Breast epithelium (tissue), 4 donors: ENCODE measurements at regions not wholly inside any gene's neighbourhood (a gene's known extent, or its start where the extent isn't known, plus 50 kb on each side); places are given as distances from the start of the nearest gene placed in this dataset.

Experiments used
- DNase-seq, 2 donors: peaks; one replicate each; pipeline ENCODE4 v3.0.0-alpha.2; 2019; ENCODE audit warnings: low spot score in 2 of 2
- H3K27ac ChIP-seq, 2 donors: fragments of 200-600 bp; sonication (generic) in 1 of 2; one replicate each; pipeline ENCODE4 v1.5.1; 2016 to 2019; ENCODE audit warnings: mild to moderate bottlenecking in 1 of 2
- H3K27me3 ChIP-seq, 2 donors: fragments of 200-600 bp; sonication (generic) in 1 of 2; one replicate each; pipeline versions ENCODE4 v1.5.1 to v1.6.0; 2017 to 2019; ENCODE audit warnings: control low read depth in 1 of 2, mild to moderate bottlenecking in 1 of 2
- H3K36me3 ChIP-seq: fragments of 200-600 bp; one replicate; pipeline ENCODE4 v1.5.1; 2019
- H3K4me1 ChIP-seq, 2 donors: fragments of 200-600 bp; sonication (generic); one replicate each; pipeline ENCODE4 v1.5.1; 2016 to 2019; ENCODE audit warnings: control low read depth in 1 of 2
- H3K4me3 ChIP-seq, 3 donors: fragments of 200-600 bp; sonication (generic); 1 replicate in 2 of 3; 2 replicates in 1 of 3; pipeline ENCODE4 v1.5.1; 2016 to 2019; ENCODE audit warnings: mild to moderate bottlenecking in 3 of 3, moderate library complexity in 2 of 3
- H3K9me3 ChIP-seq, 2 donors: fragments of 200-600 bp; sonication (generic) in 1 of 2; one replicate each; pipeline ENCODE4 v1.5.1; 2016 to 2019; ENCODE audit warnings: control low read depth in 1 of 2
- POLR2A ChIP-seq: fragments of 450-650 bp; IDR thresholded peaks from one replicate; pipeline ENCODE4 v1.6.1; 2016; ENCODE audit warnings: antibody characterized with exemption, mild to moderate bottlenecking, moderate library complexity
- POLR2AphosphoS5 ChIP-seq, 3 donors: sonication (generic); formaldehyde crosslinking; IDR thresholded peaks; one replicate each; pipeline ENCODE4 v1.6.1; 2017; ENCODE audit warnings: antibody characterized with exemption in 3 of 3
- intact Hi-C: fragments of 100-400 bp; cut with DNase I; formaldehyde crosslinking; loops from one replicate; pipeline ENCODE4 v1.15.1; 2023; ENCODE audit warnings: low total_unique reads
- TF ChIP-seq, protein P1 (sequence below), 3 donors: fragments of 450-650 bp; IDR thresholded peaks; one replicate each; pipeline ENCODE4 v1.5.1; 2016 to 2017; ENCODE audit warnings: antibody characterized with exemption in 3 of 3, mild to moderate bottlenecking in 3 of 3, moderate library complexity in 3 of 3

DNA sequence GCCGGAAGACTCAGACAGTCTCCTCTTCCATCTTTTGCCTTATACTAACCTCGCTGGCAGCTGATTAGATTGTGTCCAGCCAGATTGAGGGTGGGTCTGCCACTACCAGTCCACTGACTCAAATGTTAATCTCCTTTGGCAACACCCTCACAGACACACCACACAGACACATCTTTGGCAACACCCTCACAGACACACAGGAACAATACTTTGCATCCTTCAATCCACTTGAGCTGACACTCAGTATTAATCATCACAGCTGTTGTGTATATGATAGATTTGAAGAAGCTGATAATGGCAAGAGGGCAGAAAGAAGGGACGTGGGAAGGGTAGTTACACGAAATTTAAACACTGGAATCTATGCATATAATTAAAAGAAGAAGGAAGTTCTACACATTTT is 139.5 kb downstream of the ANKRD50 start:
- Histone ChIP-seq H3K4me3 (no peak overlapping the region), H3K36me3 (no peaks in the 10 kb centered on the region), H3K4me1 (no peaks in the 10 kb centered on the region), H3K9me3 (peaks cover 0 to 3% of the 10 kb centered on the region in 2 donors), H3K27ac (no peak overlapping the region), H3K27me3 (no peaks in the 10 kb centered on the region)
- TF ChIP-seq, protein P1, sequence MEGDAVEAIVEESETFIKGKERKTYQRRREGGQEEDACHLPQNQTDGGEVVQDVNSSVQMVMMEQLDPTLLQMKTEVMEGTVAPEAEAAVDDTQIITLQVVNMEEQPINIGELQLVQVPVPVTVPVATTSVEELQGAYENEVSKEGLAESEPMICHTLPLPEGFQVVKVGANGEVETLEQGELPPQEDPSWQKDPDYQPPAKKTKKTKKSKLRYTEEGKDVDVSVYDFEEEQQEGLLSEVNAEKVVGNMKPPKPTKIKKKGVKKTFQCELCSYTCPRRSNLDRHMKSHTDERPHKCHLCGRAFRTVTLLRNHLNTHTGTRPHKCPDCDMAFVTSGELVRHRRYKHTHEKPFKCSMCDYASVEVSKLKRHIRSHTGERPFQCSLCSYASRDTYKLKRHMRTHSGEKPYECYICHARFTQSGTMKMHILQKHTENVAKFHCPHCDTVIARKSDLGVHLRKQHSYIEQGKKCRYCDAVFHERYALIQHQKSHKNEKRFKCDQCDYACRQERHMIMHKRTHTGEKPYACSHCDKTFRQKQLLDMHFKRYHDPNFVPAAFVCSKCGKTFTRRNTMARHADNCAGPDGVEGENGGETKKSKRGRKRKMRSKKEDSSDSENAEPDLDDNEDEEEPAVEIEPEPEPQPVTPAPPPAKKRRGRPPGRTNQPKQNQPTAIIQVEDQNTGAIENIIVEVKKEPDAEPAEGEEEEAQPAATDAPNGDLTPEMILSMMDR (IDR thresholded peaks at IDR 0.05): no peak
- TF ChIP-seq POLR2AphosphoS5 (IDR thresholded peaks at IDR 0.05) (no peak), POLR2A (no peak)
- no peak for DNase-seq
- intact Hi-C loops: no loop called here

DNA sequence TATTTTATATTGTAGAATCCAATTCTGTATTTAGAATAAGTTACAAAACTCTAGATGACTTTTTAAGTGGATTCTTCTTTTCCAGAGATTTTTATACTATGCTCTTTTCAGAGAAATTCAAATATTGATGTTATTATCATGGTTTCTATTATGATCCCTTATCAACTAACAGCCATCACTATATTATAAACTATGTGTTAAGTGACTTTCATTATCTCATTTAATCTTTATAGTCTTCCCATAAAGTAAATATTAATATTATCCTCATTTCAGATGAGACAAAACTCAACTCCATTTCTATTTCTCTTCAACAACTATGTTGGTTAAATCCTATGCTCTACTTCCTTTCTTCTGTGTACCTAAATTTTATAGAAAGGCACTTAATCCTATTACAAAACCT is 132.6 kb downstream of the ANKRD50 start:
- no peaks in the 10 kb centered on the region for H3K36me3 ChIP-seq
- TF ChIP-seq POLR2A (no peak), POLR2AphosphoS5 (IDR thresholded peaks at IDR 0.05) (no peak)
- TF ChIP-seq, protein P1 (IDR thresholded peaks at IDR 0.05): no peak
- H3K27me3 ChIP-seq: no peaks in the 10 kb centered on the region
- no peak overlapping the region for H3K4me3 ChIP-seq
- no peaks in the 10 kb centered on the region for H3K4me1 ChIP-seq
- no peak overlapping the region for H3K27ac ChIP-seq
- DNase-seq: no peak
- intact Hi-C loops: no loop called here
- peaks cover 0 to 3% of the 10 kb centered on the region in 2 donors for H3K9me3 ChIP-seq

DNA sequence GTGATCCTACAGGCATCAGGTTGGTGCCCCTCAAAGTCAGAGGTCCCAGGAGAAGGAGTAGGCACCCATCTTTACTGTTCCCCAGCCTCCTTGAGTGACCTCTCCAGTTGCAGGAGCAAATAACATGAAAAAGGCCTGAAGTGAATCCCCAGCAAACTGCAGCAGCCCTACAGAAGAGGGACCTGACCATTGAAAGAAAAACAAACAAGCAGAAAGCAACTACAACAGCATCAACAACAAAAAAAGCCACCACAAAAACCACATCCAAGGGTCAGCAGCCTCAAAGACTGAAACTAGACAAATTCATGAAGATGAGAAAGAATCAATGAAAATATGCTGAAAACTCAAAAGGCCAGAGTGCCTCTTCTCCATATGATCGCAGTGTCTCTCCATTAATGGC is 128.7 kb downstream of the ANKRD50 start:
- TF ChIP-seq POLR2AphosphoS5 (IDR thresholded peaks at IDR 0.05): no peak
- TF ChIP-seq, protein P1 (IDR thresholded peaks at IDR 0.05): no peak
- no peaks in the 10 kb centered on the region for H3K4me1 ChIP-seq
- no peaks in the 10 kb centered on the region for H3K9me3 ChIP-seq
- no peaks in the 10 kb centered on the region for H3K36me3 ChIP-seq
- no peak overlapping the region for H3K4me3 ChIP-seq
- no peaks in the 10 kb centered on the region for H3K27me3 ChIP-seq
- intact Hi-C loops: no loop called here
- DNase-seq: no peak
- H3K27ac ChIP-seq: no peak overlapping the region

GRCh38 chr4:124589786-124590185 is 122.7 kb downstream of the ANKRD50 start:
- Histone ChIP-seq H3K9me3 (no peaks in the 10 kb centered on the region), H3K4me3 (no peak overlapping the region), H3K27me3 (no peaks in the 10 kb centered on the region), H3K36me3 (no peaks in the 10 kb centered on the region), H3K4me1 (no peaks in the 10 kb centered on the region), H3K27ac (no peak overlapping the region)
- no peak for DNase-seq
- intact Hi-C loops: no loop called here
- no peak for TF ChIP-seq POLR2AphosphoS5 (IDR thresholded peaks at IDR 0.05)
- TF ChIP-seq, protein P1 (IDR thresholded peaks at IDR 0.05): no peak
- no peak for TF ChIP-seq POLR2A

DNA sequence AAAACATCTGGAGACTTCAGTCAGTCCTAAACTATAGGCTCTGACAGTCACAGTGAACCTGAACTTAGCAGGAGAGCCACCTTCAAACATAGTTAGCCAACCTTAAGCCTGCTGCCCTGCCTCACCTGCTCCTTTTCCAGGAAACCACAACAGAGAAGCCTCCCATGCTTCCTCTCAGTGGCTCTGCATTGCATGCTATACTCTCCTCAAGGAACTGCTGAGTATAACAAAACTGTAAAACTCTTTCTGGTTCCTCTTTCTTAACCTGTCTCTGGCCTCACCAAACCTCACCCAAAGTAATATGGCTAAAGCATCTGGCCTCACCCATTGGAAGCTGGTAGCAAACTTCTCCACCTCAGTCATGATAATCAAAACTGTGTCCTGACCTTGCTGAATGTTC is 122.1 kb downstream of the ANKRD50 start:
- Histone ChIP-seq H3K36me3 (no peaks in the 10 kb centered on the region), H3K27me3 (no peaks in the 10 kb centered on the region), H3K4me3 (no peak overlapping the region), H3K4me1 (no peaks in the 10 kb centered on the region), H3K27ac (no peak overlapping the region), H3K9me3 (no peaks in the 10 kb centered on the region)
- intact Hi-C loops: no loop called here
- no peak for DNase-seq
- TF ChIP-seq, protein P1 (IDR thresholded peaks at IDR 0.05): no peak
- TF ChIP-seq POLR2AphosphoS5 (IDR thresholded peaks at IDR 0.05): no peak
- TF ChIP-seq POLR2A: no peak
